GM19467 (cell line): ENCODE measurements at regions not wholly inside any gene's neighbourhood (a gene's known extent, or its start where the extent isn't known, plus 50 kb on each side); places are given as distances from the start of the nearest gene placed in this dataset.
"Not testable (repeated sequence)": the region's sequence is repeated elsewhere in the genome, so short reads cannot be mapped to it uniquely, and the experiment has no call there.

Experiments used
- ATAC-seq: cut with Tn5 transposase; IDR thresholded peaks from one replicate; pipeline ENCODE4 v1.9.1; 2021; ENCODE audit warnings: mild to moderate bottlenecking, moderate library complexity; ENCODE audit not compliant: unreplicated experiment

DNA sequence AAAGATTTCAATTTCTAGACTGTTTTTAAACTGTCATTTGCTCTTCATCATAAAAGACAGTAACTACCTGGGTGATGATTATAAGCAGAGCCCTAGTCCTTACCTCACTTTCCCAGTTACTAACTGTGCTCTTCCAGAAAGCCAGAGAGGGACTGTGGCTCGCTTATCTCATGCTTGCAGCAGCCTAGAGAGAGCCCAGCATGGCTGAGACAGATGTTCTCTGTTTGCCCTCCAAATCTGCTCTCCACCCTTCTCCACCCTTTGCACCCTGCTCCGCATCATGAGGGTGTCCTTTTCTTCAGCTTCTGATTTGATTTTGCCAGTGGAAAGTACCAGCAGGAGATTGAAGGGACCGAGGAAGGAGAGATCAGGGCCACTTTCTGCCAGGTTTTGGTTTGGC is 61.2 kb upstream of the SELENOP start:
- ATAC-seq = no peak

GRCh38 chr5:42870882-42871418 is 59.3 kb upstream of the SELENOP start:
- ATAC-seq = no peak

- ATAC-seq = not testable (repeated sequence)
Observed at GRCh38 chr5:42868417-42868816, 56.7 kb upstream of the SELENOP start.

DNA sequence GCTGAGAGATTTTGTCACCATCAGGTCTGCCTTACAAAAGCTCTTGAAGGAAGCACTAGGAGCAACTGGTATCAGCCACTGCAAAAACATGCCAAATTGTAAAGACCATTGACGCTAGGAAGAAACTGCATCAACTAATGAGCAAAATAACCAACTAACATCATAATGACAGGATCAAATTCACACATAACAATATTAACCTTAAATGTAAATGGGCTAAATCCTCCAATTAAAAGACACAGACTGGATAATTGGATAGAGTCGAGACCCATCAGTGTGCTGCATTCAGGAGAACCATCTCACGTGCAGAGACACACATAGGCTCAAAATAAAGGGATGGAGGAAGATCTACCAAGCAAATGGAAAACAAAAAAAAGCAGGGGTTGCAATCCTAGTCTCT is 53.1 kb upstream of the SELENOP start:
- not testable (repeated sequence) for ATAC-seq
